HepG2 (cell line): ENCODE measurements at regions not wholly inside any gene's neighbourhood (a gene's known extent, or its start where the extent isn't known, plus 50 kb on each side); places are given as distances from the start of the nearest gene placed in this dataset.
"Not testable (repeated sequence)": the region's sequence is repeated elsewhere in the genome, so short reads cannot be mapped to it uniquely, and the experiment has no call there.

ENCODE experiments used
- CREB1 ChIP-seq, 2 experiments: fragments of 450-650 bp in 1 of 2; IDR thresholded peaks; 2 replicates each; pipeline ENCODE4 v1.6.1; 2016 to 2017; ENCODE audit warnings: control low read depth in 1 of 2, mild to moderate bottlenecking in 1 of 2, missing compliant biosample characterization in 1 of 2, missing genetic modification characterization in 1 of 2
- HHEX ChIP-seq: IDR thresholded peaks from 2 replicates; pipeline ENCODE4 v1.6.1; 2016; ENCODE audit warnings: control low read depth
- NONO ChIP-seq, 2 experiments: fragments of 450-650 bp in 1 of 2; sonication (generic) in 1 of 2; formaldehyde crosslinking in 1 of 2; IDR thresholded peaks in 1 of 2; conservative IDR thresholded peaks in 1 of 2; 2 replicates each; pipeline versions ENCODE4 v1.6.1 to v1.8.0; 2017 to 2022; ENCODE audit warnings: mild to moderate bottlenecking in 1 of 2, missing genetic modification reagents in 1 of 2, moderate library complexity in 1 of 2
- POLR2A ChIP-seq, 2 experiments: IDR thresholded peaks; 2 replicates each; pipeline ENCODE4 v1.6.1; 2011; ENCODE audit warnings: low read depth in 2 of 2, low read length in 2 of 2, mild to moderate bottlenecking in 1 of 2, moderate library complexity in 1 of 2; ENCODE audit not compliant: insufficient read depth in 1 of 2
- SMC3 ChIP-seq: IDR thresholded peaks from 2 replicates; pipeline ENCODE4 v1.6.1; 2011; ENCODE audit warnings: low read length, improper control_type of control experiment
- U2AF1 ChIP-seq: fragments of 200-400 bp; formaldehyde crosslinking; optimal IDR thresholded peaks from 2 replicates; pipeline ENCODE3; 2017; ENCODE audit warnings: mild to moderate bottlenecking, low read depth, low read length
- ZFP41 ChIP-seq: sonication (generic); formaldehyde crosslinking; IDR thresholded peaks from 2 replicates; pipeline ENCODE4 v1.4.0; 2020; ENCODE audit warnings: mild to moderate bottlenecking, missing genetic modification reagents, borderline replicate concordance
- ZNF616 ChIP-seq: sonication (generic); formaldehyde crosslinking; IDR thresholded peaks from 2 replicates; pipeline ENCODE4 v1.5.0; 2020; ENCODE audit warnings: low read depth, mild to moderate bottlenecking, missing genetic modification reagents
- TF ChIP-seq, protein P1 (sequence below): sonication (generic); formaldehyde crosslinking; IDR thresholded peaks from 2 replicates; pipeline ENCODE4 v1.4.0; 2020; ENCODE audit warnings: missing genetic modification reagents
- TF ChIP-seq, protein P2 (sequence below): sonication (generic); formaldehyde crosslinking; IDR thresholded peaks from 2 replicates; pipeline ENCODE4 v1.5.0; 2020; ENCODE audit warnings: mild to moderate bottlenecking, missing genetic modification reagents, moderate library complexity

DNA sequence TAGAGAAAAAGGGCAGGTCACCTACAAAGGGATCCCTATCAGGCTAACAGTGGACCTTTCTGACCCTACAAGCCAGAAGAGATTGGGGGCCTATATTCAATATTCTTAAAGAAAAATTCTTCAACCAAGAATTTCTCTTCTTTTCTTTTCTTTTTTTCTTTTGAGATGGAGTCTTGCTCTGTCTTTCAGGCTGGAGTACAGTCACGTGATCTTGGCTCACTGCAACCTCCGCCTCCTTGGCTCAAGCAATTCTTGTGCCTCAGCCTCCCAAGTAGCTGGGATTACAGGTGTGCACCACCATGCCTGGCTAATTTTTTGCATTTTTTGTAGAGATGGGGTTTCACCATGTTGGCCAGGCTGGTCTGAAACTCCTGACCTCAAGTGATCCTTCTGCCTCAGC, 143.2 kb upstream of the DDIT4L start:
- not testable (repeated sequence) for TF ChIP-seq POLR2A (IDR thresholded peaks at IDR 0.05; ENCODE audit: insufficient read depth in 1 of 2, low read depth in 2 of 2, low read length in 2 of 2); NONO (IDR thresholded peaks at IDR 0.05); NONO (CRISPR knock-in tag; conservative IDR thresholded peaks at IDR 0.05); ZNF616 (CRISPR knock-in tag); ZFP41 (CRISPR knock-in tag); U2AF1; SMC3; HHEX (CRISPR knock-in tag); CREB1 (IDR thresholded peaks at IDR 0.05); CREB1 (CRISPR knock-in tag; IDR thresholded peaks at IDR 0.05)
- TF ChIP-seq, protein P1, sequence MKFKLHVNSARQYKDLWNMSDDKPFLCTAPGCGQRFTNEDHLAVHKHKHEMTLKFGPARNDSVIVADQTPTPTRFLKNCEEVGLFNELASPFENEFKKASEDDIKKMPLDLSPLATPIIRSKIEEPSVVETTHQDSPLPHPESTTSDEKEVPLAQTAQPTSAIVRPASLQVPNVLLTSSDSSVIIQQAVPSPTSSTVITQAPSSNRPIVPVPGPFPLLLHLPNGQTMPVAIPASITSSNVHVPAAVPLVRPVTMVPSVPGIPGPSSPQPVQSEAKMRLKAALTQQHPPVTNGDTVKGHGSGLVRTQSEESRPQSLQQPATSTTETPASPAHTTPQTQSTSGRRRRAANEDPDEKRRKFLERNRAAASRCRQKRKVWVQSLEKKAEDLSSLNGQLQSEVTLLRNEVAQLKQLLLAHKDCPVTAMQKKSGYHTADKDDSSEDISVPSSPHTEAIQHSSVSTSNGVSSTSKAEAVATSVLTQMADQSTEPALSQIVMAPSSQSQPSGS (CRISPR knock-in tag) = not testable (repeated sequence)
- TF ChIP-seq, protein P2, sequence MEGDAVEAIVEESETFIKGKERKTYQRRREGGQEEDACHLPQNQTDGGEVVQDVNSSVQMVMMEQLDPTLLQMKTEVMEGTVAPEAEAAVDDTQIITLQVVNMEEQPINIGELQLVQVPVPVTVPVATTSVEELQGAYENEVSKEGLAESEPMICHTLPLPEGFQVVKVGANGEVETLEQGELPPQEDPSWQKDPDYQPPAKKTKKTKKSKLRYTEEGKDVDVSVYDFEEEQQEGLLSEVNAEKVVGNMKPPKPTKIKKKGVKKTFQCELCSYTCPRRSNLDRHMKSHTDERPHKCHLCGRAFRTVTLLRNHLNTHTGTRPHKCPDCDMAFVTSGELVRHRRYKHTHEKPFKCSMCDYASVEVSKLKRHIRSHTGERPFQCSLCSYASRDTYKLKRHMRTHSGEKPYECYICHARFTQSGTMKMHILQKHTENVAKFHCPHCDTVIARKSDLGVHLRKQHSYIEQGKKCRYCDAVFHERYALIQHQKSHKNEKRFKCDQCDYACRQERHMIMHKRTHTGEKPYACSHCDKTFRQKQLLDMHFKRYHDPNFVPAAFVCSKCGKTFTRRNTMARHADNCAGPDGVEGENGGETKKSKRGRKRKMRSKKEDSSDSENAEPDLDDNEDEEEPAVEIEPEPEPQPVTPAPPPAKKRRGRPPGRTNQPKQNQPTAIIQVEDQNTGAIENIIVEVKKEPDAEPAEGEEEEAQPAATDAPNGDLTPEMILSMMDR = not testable (repeated sequence)
